Activated T-cell treated with anti-CD3 and anti-CD28 coated beads, Interleukin-2, amount 50 U/mL, for 24 hours (primary cell): ENCODE measurements at regions not wholly inside any gene's neighbourhood (a gene's known extent, or its start where the extent isn't known, plus 50 kb on each side); places are given as distances from the start of the nearest gene placed in this dataset.

ENCODE experiments used
- DNase-seq: peaks from one replicate; pipeline ENCODE4 v3.0.0-alpha.2; 2020
- H3K27ac Mint-ChIP-seq: 2 replicates; pipeline ENCODE4 v1.8.0; 2020; ENCODE audit warnings: mild to moderate bottlenecking, mixed read lengths
- H3K27me3 Mint-ChIP-seq: 2 replicates; pipeline ENCODE4 v1.8.0; 2020; ENCODE audit warnings: mixed read lengths
- H3K36me3 Mint-ChIP-seq: 2 replicates; pipeline ENCODE4 v1.8.0; 2020; ENCODE audit warnings: low read depth, mixed read lengths
- H3K4me1 Mint-ChIP-seq: 2 replicates; pipeline ENCODE4 v1.8.0; 2020; ENCODE audit warnings: low read depth, mixed read lengths
- H3K4me3 Mint-ChIP-seq: 2 replicates; pipeline ENCODE4 v1.8.0; 2020; ENCODE audit warnings: mild to moderate bottlenecking, moderate library complexity, mixed read lengths
- H3K9me3 Mint-ChIP-seq: 2 replicates; pipeline ENCODE4 v1.8.0; 2020; ENCODE audit warnings: mixed read lengths

- H3K27ac Mint-ChIP-seq, result no peak overlapping the region
- no peaks in the 10 kb centered on the region for H3K27me3 Mint-ChIP-seq
- H3K4me1 Mint-ChIP-seq, result no peaks in the 10 kb centered on the region
- no peaks in the 10 kb centered on the region for H3K36me3 Mint-ChIP-seq
- H3K4me3 Mint-ChIP-seq, result no peak overlapping the region
- DNase-seq, result no peak
- no peaks in the 10 kb centered on the region for H3K9me3 Mint-ChIP-seq
Observed at GRCh38 chr6:43877463-43878126, 107.6 kb downstream of the VEGFA start.

DNA sequence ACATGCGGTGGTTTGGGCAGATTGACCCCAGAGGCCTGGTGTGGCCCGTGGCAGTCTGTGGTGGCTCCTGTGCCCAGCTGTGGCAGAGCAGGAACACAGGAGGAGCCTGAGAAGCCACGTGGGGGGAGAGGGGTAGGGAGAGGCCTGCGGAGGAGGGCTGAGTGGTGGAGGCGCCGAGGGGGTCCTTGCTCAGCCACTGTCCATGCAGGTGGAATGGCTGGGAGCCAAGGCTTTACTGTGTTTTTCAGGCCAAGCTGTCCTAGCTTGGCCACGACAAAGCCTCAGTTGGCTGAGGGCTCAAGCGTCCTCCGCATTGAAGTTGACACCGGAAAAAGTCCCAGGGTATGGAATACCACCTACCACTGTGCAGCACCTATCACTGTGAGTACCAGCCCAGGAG, 107.0 kb downstream of the VEGFA start:
- H3K27me3 Mint-ChIP-seq, result no peaks in the 10 kb centered on the region
- no peaks in the 10 kb centered on the region for H3K4me1 Mint-ChIP-seq
- H3K4me3 Mint-ChIP-seq, result no peak overlapping the region
- H3K27ac Mint-ChIP-seq, result no peak overlapping the region
- H3K9me3 Mint-ChIP-seq, result no peaks in the 10 kb centered on the region
- H3K36me3 Mint-ChIP-seq, result no peaks in the 10 kb centered on the region
- no peak for DNase-seq

DNA sequence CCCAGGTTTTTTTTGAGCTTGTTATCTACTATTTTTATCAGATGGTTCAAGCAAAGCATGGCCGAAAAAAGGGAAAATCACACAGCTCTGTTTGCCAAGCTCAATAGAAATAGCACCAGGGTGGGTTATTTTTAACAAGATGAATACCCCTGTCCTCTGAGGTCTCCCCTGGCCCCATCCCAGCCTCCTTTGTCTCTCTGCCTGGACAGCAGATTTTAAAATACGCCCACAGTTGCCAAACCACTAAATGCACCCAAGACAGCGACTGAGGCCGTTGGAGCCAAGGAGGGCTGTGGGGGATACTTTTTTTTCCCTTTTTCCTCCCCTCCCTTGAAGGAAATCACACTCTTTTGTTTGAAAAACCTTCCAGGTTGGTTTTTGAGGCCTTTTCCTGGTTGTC, 106.6 kb downstream of the VEGFA start:
- H3K27ac Mint-ChIP-seq, result no peak overlapping the region
- no peak overlapping the region for H3K4me3 Mint-ChIP-seq
- H3K27me3 Mint-ChIP-seq, result no peaks in the 10 kb centered on the region
- H3K4me1 Mint-ChIP-seq, result no peaks in the 10 kb centered on the region
- no peaks in the 10 kb centered on the region for H3K36me3 Mint-ChIP-seq
- H3K9me3 Mint-ChIP-seq, result no peaks in the 10 kb centered on the region
- no peak for DNase-seq

- no peak for DNase-seq
- no peaks in the 10 kb centered on the region for H3K4me1 Mint-ChIP-seq
- H3K36me3 Mint-ChIP-seq, result no peaks in the 10 kb centered on the region
- no peaks in the 10 kb centered on the region for H3K9me3 Mint-ChIP-seq
- H3K4me3 Mint-ChIP-seq, result no peak overlapping the region
- no peak overlapping the region for H3K27ac Mint-ChIP-seq
- H3K27me3 Mint-ChIP-seq, result no peaks in the 10 kb centered on the region
Observed at GRCh38 chr6:43875849-43876572, 106.0 kb downstream of the VEGFA start.

- Mint-ChIP-seq H3K27ac (no peak overlapping the region), H3K36me3 (no peaks in the 10 kb centered on the region)
Observed at GRCh38 chr6:43874814-43875590, 105.0 kb downstream of the VEGFA start.

GRCh38 chr6:43873806-43874714, 104.0 kb downstream of the VEGFA start:
- Mint-ChIP-seq H3K27ac (no peak overlapping the region), H3K36me3 (no peaks in the 10 kb centered on the region), H3K4me3 (no peak overlapping the region), H3K27me3 (no peaks in the 10 kb centered on the region), H3K4me1 (no peaks in the 10 kb centered on the region), H3K9me3 (no peaks in the 10 kb centered on the region)
- no peak for DNase-seq

More at GRCh38 chr6:43874814-43875590, 105.0 kb downstream of the VEGFA start:
- Mint-ChIP-seq H3K9me3 (no peaks in the 10 kb centered on the region), H3K4me3 (no peak overlapping the region), H3K27me3 (no peaks in the 10 kb centered on the region), H3K4me1 (no peaks in the 10 kb centered on the region)
- no peak for DNase-seq

DNA sequence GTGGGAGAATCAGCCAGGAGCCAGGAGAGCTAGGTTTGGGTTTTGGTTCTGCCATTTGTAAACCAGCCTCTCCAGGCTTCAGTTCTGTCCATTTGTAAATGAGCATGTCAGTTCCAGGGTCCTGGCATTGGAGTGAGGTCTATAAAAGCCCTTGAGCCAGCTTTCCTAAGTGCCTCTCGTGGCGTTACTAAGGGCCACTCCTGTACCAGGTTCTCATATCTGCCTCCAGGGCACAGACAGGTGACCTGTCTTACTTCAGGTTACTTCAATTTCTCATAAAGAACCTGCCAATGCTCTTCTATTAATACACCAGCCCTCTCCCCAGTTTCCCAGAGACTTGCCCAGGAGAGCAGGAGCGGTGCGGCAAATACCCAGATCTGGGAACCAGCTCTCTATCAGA, 101.9 kb downstream of the VEGFA start:
- no peaks in the 10 kb centered on the region for H3K36me3 Mint-ChIP-seq
- no peaks in the 10 kb centered on the region for H3K4me1 Mint-ChIP-seq
- H3K27ac Mint-ChIP-seq, result no peak overlapping the region
- no peak overlapping the region for H3K4me3 Mint-ChIP-seq
- H3K27me3 Mint-ChIP-seq, result no peaks in the 10 kb centered on the region
- DNase-seq, result no peak
- H3K9me3 Mint-ChIP-seq, result no peaks in the 10 kb centered on the region

DNA sequence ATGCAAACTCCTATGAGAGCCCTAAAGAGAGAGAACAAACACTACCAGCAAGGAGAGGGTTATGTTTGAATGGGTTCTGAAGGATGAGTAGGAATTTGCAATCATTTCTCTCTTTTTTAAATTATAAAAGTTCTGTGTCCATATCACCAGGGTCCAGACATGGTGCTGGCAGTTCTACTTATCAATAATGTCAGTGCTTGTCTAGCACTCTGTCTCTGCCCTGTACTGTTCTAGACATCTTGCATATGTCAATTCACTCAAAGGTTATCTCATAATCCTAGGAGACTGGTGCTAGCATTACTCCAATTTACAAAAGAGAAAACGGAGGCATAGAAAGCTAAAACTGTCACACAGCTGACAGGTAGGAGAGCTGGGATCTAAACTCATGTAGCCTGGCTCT, 101.3 kb downstream of the VEGFA start:
- Mint-ChIP-seq H3K36me3 (no peaks in the 10 kb centered on the region), H3K27me3 (no peaks in the 10 kb centered on the region), H3K4me1 (no peaks in the 10 kb centered on the region), H3K27ac (no peak overlapping the region), H3K9me3 (no peaks in the 10 kb centered on the region), H3K4me3 (no peak overlapping the region)
- no peak for DNase-seq

DNA sequence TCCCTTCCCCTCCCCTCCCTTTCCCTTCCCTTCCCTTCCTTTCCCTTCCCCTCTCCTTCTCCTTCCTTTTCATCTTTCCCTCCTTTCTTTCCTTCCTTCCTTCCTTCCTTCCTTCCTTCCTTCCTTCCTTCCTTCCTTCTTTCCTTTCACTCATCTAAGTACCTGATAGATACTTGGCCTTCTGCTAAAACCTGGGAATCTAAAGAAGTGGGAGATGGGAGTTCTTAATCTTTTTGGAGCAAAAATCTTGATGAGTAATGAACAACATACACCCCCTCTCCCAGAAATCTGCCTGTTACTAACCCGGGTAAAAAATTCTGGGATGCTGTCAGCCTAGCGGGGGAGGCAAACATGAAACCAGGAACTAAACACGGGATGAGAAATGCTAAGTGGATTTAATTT, 100.7 kb downstream of the VEGFA start:
- no peaks in the 10 kb centered on the region for H3K36me3 Mint-ChIP-seq
- no peak for DNase-seq
- H3K4me1 Mint-ChIP-seq, result no peaks in the 10 kb centered on the region
- no peaks in the 10 kb centered on the region for H3K27me3 Mint-ChIP-seq
- no peak overlapping the region for H3K4me3 Mint-ChIP-seq
- no peak overlapping the region for H3K27ac Mint-ChIP-seq
- no peaks in the 10 kb centered on the region for H3K9me3 Mint-ChIP-seq

DNA sequence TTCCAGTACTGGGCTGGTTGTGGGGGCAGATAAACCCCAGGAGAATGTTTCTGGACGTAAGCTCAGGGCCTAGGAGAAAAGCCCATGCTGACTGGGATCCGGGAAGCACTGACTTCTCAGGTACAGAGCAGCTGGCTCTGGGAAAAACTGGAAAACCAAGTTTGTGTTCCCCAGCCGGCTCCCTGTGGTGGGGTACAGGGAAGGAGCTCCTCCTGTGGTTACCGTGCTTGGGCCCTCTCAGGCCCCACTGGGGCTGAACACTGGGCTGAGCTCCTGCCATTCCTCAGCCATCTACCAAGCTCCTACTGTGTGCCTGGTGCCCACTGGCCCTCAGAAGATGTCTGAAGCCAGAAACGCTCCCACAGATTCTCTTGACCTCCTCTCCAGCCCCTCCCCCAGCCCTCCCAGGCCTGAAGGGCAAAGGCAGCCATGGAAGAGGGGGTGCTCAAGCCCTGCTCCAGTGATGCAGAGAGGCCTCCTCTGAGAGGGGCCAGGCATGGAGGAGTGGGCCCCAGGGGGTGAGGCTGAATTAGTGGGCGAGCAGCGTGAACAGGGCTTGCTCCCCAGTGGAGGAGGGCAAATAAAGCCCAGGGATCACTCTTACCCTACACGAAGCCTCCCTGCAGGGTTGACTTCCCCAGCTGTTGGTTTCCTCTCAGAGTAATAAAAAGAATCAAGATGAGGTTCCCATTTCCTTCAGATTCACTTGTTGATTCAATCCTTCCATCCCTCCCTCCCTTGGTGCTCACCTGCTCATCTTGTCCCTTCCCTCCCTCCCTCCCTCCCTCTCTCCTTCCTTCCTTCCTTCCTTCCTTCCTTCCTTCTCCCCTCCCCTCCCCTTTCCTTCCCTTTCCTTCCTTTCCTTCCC, 100.0 kb downstream of the VEGFA start:
- Mint-ChIP-seq H3K36me3 (no peaks in the 10 kb centered on the region), H3K27me3 (peaks cover 6% of the 10 kb centered on the region), H3K4me1 (no peaks in the 10 kb centered on the region), H3K27ac (no peak overlapping the region), H3K4me3 (no peak overlapping the region), H3K9me3 (no peaks in the 10 kb centered on the region)
- no peak for DNase-seq

- Mint-ChIP-seq H3K36me3 (no peaks in the 10 kb centered on the region), H3K4me1 (no peaks in the 10 kb centered on the region), H3K27ac (no peak overlapping the region), H3K4me3 (no peak overlapping the region), H3K9me3 (no peaks in the 10 kb centered on the region), H3K27me3 (peaks cover 13% of the 10 kb centered on the region)
- no peak for DNase-seq
Observed at GRCh38 chr6:43869079-43869710, 99.2 kb downstream of the VEGFA start.

GRCh38 chr6:43868467-43868866, 98.5 kb downstream of the VEGFA start:
- peaks cover 16% of the 10 kb centered on the region for H3K27me3 Mint-ChIP-seq
- no peaks in the 10 kb centered on the region for H3K36me3 Mint-ChIP-seq
- no peaks in the 10 kb centered on the region for H3K4me1 Mint-ChIP-seq
- no peak for DNase-seq
- no peak overlapping the region for H3K4me3 Mint-ChIP-seq
- no peak overlapping the region for H3K27ac Mint-ChIP-seq
- no peaks in the 10 kb centered on the region for H3K9me3 Mint-ChIP-seq

DNA sequence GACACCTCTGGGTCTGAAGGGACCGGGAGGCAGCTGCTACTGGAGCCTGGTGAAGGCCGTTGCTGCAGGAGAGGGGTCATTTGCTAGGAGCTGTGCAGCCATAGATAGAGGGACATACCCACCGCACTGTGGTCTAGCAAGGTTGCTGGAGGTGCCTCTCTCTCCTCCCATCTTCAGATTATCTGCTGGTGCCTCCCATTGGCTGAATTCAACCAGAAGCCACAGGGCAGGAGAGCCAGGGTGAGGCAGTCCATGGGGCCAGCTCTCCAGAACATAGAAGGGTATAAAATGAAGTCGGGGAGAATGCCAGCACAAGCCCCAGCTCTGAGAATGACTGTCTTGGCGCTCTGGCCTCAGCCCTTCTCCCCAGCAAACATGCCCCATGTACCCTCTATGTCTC, 98.0 kb downstream of the VEGFA start:
- Mint-ChIP-seq H3K27me3 (peaks cover 16% of the 10 kb centered on the region), H3K4me1 (no peaks in the 10 kb centered on the region), H3K27ac (no peak overlapping the region), H3K9me3 (no peaks in the 10 kb centered on the region), H3K4me3 (no peak overlapping the region), H3K36me3 (no peaks in the 10 kb centered on the region)
- DNase-seq, result no peak
